Stimulated activated effector memory CD8-positive, alpha-beta T cell treated with anti-CD3 and anti-CD28 coated beads, Interleukin-12 subunit alpha, Interleukin-12 subunit beta, amount 100 ng/mL, for 72 hours (primary cell): ENCODE measurements at regions not wholly inside any gene's neighbourhood (a gene's known extent, or its start where the extent isn't known, plus 50 kb on each side); places are given as distances from the start of the nearest gene placed in this dataset.
A peak's percentile ranks its signal among the peaks of the same experiment; 100 is the strongest.

ENCODE experiments used
- ATAC-seq: fragments of 150-1000 bp; cut with Tn5 transposase; 2 replicates; pipeline ENCODE4 v1.10.0; 2021
- DNase-seq, 2 donors: peaks; one replicate each; pipeline ENCODE4 v3.0.0; 2021 to 2022; ENCODE audit warnings: low spot score in 2 of 2
- H3K27ac Mint-ChIP-seq: one replicate; pipeline ENCODE4 v1.8.0; 2022; ENCODE audit warnings: mild to moderate bottlenecking, mixed read lengths
- H3K36me3 Mint-ChIP-seq: one replicate; pipeline ENCODE4 v1.8.0; 2022; ENCODE audit warnings: mild to moderate bottlenecking, mixed read lengths
- H3K4me1 Mint-ChIP-seq: one replicate; pipeline ENCODE4 v1.8.0; 2022; ENCODE audit warnings: mixed read lengths
- H3K4me3 Mint-ChIP-seq: one replicate; pipeline ENCODE4 v1.8.0; 2022; ENCODE audit warnings: mild to moderate bottlenecking, mixed read lengths
- H3K9me3 Mint-ChIP-seq: one replicate; pipeline ENCODE4 v1.8.0; 2022; ENCODE audit warnings: mixed read lengths

DNA sequence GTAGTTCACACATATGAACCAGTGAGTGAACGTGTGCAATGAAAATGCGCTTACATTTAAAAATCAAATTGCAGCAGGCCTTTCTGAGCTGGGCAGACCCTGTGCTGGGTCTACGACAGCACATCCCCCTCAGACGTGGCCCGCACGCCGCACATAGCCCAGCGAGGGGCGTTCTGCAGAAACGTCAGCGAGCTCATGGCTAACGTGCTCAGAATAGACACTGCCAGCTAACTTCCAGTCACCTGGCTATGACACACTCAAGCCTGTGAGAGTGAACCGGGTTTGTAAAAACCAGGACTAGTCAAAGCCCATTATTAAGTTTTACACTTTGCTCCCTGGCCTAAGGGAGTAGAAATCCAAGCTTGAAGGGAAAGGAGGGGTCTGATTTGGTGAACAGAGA lies 108.1 kb upstream of the INSIG1 start:
- peaks cover 10% of the 10 kb centered on the region for H3K36me3 Mint-ChIP-seq
- H3K4me3 Mint-ChIP-seq = no peak overlapping the region
- peaks cover 12% of the 10 kb centered on the region for H3K9me3 Mint-ChIP-seq

DNA sequence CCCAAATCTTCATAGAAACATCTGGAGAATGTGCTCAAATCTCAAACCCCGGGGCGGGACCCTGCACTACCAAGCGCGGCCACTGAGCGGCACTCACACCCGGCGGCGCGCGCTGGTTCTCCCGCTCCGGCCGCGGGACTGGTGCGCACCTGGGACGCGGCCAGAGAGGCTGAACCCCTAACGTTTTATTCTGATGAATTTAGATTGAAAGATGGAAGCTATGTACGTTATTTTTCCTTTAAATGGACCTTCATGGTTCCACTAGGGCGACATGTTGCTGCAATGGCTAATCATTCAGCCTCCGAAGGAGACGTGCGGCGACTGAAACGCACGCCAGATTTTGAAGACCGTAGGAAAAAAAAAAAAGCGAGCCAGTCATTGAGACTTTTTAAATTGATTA lies 107.0 kb upstream of the INSIG1 start:
- H3K36me3 Mint-ChIP-seq = peaks cover 5% of the 10 kb centered on the region
- peak overlapping the region; percentile 35 for H3K4me3 Mint-ChIP-seq
- peaks cover 49% of the 10 kb centered on the region for H3K4me1 Mint-ChIP-seq
- DNase-seq (peak; percentile 77 to 86), ATAC-seq (peak; percentile 61)
- H3K27ac Mint-ChIP-seq = no peak overlapping the region
- peaks cover 3% of the 10 kb centered on the region for H3K9me3 Mint-ChIP-seq

More for the DNA sequence above, 108.1 kb upstream of the INSIG1 start:
- Mint-ChIP-seq H3K27ac (no peak overlapping the region), H3K4me1 (peaks cover 47% of the 10 kb centered on the region)
- DNase-seq (peak in 1 of 2 donors; percentile 42), ATAC-seq (no peak)

DNA sequence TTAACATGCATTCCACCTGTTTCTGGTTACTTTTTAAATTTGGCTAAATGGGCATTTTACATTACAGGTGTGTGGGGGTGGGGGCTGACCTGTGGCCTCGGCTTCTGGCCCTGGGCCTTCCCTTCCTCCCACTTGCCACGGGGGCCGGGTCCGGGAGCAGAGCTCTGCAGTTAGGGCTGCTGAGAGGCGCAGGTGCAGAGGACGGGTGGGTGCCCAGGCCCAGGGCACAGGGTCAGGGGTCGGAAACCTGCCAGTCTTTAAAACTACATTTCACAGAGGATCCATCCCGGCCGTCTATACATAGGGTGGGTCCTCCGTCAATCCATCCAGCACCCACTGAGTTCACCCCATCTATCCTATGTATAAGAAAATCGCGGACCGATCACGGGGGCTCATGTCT lies 106.5 kb upstream of the INSIG1 start:
- H3K36me3 Mint-ChIP-seq = peaks cover 5% of the 10 kb centered on the region
- ATAC-seq (no peak), DNase-seq (peak in 1 of 2 donors; percentile 41)
- peak overlapping the region; percentile 35 for H3K4me3 Mint-ChIP-seq
- no peak overlapping the region for H3K27ac Mint-ChIP-seq
- peaks cover 4% of the 10 kb centered on the region for H3K9me3 Mint-ChIP-seq
- H3K4me1 Mint-ChIP-seq = peaks cover 49% of the 10 kb centered on the region

DNA sequence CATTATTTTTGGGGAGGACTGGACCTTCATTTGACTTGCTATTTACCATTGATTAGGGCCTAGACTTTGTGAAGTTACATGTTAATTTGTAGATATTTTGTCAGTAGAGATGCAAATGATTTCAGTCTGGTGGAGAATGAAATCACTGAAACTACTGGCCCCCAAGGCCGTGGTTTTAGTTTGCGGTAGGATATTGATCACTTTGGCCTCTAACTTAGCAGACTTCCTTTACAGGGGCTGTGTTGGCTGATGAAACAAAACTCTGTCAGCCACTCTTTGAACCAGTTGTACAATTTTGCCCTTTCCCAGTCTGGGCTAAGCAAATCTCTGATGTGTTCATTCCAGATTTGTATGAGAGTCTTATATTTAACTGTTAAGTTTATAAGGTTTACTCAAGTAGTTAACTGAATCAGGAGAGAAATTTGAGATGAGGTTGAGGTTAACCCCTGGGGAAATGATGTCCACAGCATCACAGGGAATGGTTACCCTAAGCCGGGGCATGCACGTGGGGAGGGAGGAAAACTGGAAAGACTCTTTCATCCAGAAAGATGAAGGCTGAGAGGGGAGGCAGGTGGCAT lies 105.7 kb upstream of the INSIG1 start:
- peak in 1 of 2 donors; percentile 50 for DNase-seq
- ATAC-seq = peak; percentile 63
- Mint-ChIP-seq H3K4me1 (peaks cover 49% of the 10 kb centered on the region), H3K36me3 (peaks cover 5% of the 10 kb centered on the region), H3K27ac (peak overlapping the region; percentile 84), H3K9me3 (peaks cover 8% of the 10 kb centered on the region), H3K4me3 (peak overlapping the region; percentile 14)

DNA sequence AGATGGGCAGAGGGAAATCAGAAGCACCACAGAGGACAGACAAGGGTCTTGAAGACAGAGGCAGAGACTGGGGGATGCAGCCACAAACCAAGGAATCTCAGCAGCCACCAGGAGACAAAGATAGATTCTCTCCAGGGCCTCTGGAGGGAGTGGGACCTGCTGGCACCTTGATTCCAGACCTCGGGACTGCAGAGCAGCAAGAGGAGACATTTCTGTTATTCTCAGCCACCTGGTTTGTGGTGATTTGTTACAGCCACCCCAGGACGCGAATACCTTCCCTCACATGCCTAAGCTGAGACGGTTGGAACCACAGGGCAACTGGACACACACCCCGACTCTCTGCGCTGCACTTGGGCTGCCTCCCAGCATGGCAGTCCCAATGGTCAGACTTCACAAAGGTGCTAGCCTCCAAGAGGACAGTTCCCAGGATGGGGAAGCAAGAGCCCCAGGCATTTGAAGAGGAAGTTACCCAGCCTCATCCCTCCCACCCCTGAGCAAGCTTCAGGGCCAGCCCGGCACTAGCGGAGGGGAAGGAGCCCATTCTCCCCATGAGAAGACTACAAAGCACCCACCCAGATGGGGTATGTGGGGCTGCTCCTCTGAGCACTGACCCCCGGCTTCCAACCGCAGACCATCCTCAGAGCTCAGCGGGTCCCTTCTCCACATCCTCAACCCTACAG lies 104.6 kb upstream of the INSIG1 start:
- Mint-ChIP-seq H3K36me3 (peaks cover 5% of the 10 kb centered on the region), H3K9me3 (peaks cover 12% of the 10 kb centered on the region), H3K4me3 (no peak overlapping the region), H3K4me1 (peaks cover 50% of the 10 kb centered on the region), H3K27ac (peak overlapping the region; percentile 84)
- DNase-seq = peak in 1 of 2 donors; percentile 46
- ATAC-seq = no peak

DNA sequence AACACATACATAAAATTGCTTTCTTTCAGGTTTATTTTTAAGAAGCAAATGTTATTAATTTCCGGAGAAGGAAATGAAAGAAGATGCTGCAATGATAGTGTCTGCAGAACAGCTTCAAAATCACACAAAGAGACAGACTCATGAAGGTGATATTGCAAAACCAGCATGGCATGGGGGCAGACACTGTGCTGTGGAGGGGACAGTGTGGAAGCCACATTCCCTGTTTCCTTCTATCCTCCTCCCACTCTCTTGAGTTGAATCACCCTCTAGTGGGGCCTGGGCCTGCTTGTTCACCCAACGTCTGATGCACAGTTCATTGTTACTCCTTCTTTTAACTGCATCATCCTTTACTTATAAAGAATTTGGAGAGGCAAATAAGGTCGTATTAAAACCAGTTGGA lies 104.0 kb upstream of the INSIG1 start:
- Mint-ChIP-seq H3K9me3 (peaks cover 12% of the 10 kb centered on the region), H3K27ac (no peak overlapping the region)

DNA sequence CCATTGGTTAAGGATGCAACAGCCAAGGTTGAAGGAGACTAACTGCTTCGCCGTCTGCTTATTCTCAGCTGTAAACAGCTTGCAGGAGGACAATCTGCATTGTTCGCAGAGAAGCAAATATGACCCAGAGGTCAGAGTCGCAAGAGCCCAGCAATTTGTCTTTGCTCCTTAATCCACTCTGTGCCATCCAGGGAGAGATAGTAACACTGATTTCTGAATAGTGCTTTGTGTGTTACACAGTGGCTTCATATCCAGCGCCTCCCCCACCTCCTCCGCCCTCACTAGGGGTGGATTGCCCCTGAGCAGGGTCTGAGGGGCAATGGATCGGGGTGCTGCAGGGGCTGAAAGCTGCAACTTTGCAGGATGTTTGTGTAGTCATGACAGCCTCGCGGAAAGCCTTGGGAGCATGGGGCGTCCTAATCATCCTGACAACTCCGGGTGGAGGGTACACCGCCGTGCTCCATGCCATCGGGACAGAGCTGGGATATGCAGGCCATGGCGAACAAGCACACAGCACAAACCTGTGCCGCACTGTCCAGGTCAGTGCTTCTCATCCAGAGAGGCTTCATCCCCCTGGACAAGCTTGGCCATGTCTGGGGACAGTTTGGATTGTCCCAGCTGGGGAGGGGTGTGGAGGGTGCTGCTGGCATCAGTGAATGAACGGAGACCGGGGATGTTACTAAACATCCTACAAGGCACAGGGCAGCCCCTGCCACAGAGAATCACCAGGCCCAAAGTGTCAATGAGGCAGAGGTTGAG lies 103.1 kb upstream of the INSIG1 start:
- Mint-ChIP-seq H3K4me1 (peaks cover 57% of the 10 kb centered on the region), H3K36me3 (peaks cover 5% of the 10 kb centered on the region), H3K9me3 (peaks cover 12% of the 10 kb centered on the region), H3K4me3 (no peak overlapping the region), H3K27ac (no peak overlapping the region)
- ATAC-seq (no peak), DNase-seq (peak in 1 of 2 donors; percentile 42)

More for the DNA sequence above, 104.0 kb upstream of the INSIG1 start:
- Mint-ChIP-seq H3K36me3 (peaks cover 3% of the 10 kb centered on the region), H3K4me3 (no peak overlapping the region), H3K4me1 (peaks cover 50% of the 10 kb centered on the region)
- DNase-seq (peak in 1 of 2 donors; percentile 45), ATAC-seq (peak; percentile 42)

DNA sequence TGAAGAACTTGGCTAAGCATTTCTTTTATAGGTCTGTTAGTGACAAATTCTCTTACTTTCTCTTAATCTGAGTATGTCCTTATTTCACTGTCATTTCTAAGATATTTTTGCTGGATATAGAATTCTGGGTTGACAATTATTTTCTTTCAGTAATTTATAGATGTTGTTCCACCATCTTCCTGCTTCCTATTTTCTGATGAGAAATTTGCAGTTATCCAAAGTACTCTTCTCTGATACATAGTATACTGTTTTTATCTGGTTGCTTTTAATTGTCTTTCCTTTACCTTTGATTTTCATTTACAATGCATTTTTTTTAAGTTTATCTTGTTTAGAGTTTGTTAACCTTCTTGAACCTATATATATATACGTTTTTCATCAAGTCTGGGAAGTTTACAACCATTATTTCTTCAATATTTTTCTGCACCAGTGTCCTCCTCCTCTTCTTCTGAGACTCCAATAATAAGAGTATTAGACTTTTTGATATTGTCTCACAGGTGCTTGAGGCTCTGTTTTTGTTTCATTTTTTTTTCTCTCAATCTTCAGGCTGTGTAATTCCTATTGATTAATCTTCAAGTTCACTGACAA lies 101.6 kb upstream of the INSIG1 start:
- no peak for DNase-seq
- H3K4me1 Mint-ChIP-seq = peaks cover 57% of the 10 kb centered on the region
- H3K36me3 Mint-ChIP-seq = peaks cover 5% of the 10 kb centered on the region
- peaks cover 12% of the 10 kb centered on the region for H3K9me3 Mint-ChIP-seq
- no peak overlapping the region for H3K27ac Mint-ChIP-seq
- no peak overlapping the region for H3K4me3 Mint-ChIP-seq
- ATAC-seq = no peak

DNA sequence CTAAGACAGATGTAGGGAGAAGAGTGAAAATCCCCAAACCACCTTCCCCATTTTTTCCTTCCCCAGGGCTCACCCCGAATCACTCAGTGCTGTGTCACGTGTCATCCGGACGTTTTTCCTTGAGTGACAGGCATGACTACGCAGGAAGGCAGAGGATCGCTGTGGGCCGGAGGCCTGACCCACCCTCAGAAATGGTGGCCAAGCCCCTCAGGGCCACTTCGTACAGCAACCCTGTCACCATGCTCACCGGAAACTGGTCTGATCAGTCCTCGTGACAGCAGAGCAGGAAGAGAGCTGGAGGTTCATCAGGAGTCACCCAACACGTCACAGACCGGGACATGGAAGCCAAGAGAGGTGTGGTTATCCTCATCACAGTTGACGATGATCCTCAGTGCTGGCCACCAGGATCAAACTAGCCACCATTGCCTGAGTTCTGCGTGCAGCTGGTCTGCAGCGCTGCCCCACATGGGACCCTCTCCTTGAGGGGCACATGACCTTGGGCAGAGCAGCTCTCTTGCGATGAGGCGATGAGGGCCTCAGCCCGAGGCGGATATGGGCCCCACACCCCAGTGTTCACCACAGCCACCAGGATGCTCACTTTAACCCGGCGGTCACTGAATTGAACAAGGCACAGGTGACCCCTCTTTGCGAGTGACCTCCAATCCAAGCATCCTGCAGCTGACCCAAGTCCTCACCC lies 99.3 kb upstream of the INSIG1 start:
- H3K9me3 Mint-ChIP-seq = peaks cover 12% of the 10 kb centered on the region
- ATAC-seq (peak; percentile 34), DNase-seq (peak in 1 of 2 donors; percentile 66)
- peaks cover 5% of the 10 kb centered on the region for H3K36me3 Mint-ChIP-seq
- peak overlapping the region; percentile 47 for H3K4me3 Mint-ChIP-seq
- peak overlapping the region; percentile 99 for H3K27ac Mint-ChIP-seq
- H3K4me1 Mint-ChIP-seq = peaks cover 37% of the 10 kb centered on the region

DNA sequence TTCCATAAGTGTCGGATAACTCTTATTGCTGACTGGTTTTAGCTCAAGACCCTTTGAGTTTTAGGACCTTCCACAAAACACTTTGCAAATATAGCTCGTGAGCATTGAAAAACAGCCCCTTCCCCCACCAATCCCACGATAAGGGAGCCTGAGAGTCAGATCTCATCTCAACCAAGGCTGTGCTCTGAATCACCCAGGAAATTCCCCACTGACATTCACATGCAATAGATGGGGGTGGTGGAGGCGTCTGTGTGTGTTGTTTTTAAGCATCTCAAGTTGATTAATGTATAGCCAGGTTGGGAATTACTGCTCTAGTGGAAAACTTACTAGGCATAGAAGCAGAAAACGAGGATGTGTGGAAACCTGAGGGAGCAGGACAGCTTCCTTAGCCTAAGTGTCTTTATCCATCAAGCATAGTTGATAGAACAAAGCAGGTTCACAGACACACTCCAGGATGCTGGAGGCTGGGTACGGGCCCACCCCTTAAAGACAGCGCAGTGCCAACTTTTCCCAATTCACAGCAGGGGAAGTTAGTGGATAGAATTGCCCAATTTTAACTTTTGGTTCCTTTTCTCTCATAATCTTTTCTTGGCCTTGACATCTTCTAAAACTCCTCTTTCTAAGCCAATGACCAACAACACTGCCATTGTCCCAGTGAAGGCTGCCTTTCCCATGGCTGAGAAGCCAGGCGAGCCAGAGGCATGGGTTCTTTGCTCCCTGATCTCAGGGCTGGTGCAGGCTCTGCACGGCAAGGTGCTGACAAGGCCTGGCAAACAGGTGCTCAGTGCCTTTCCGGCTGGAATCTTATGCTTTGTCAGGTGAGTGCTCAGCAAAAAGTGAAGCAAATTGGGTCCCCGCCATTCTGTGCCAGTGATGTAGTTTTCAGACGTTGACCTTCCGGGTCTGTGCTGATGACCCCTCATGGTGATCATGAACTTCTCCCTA lies 98.5 kb upstream of the INSIG1 start:
- Mint-ChIP-seq H3K4me1 (peaks cover 29% of the 10 kb centered on the region), H3K27ac (peak overlapping the region; percentile 99), H3K9me3 (peaks cover 12% of the 10 kb centered on the region), H3K36me3 (peaks cover 5% of the 10 kb centered on the region), H3K4me3 (peak overlapping the region; percentile 47)
- ATAC-seq (peak; percentile 96), DNase-seq (peak in 1 of 2 donors; percentile 70)

DNA sequence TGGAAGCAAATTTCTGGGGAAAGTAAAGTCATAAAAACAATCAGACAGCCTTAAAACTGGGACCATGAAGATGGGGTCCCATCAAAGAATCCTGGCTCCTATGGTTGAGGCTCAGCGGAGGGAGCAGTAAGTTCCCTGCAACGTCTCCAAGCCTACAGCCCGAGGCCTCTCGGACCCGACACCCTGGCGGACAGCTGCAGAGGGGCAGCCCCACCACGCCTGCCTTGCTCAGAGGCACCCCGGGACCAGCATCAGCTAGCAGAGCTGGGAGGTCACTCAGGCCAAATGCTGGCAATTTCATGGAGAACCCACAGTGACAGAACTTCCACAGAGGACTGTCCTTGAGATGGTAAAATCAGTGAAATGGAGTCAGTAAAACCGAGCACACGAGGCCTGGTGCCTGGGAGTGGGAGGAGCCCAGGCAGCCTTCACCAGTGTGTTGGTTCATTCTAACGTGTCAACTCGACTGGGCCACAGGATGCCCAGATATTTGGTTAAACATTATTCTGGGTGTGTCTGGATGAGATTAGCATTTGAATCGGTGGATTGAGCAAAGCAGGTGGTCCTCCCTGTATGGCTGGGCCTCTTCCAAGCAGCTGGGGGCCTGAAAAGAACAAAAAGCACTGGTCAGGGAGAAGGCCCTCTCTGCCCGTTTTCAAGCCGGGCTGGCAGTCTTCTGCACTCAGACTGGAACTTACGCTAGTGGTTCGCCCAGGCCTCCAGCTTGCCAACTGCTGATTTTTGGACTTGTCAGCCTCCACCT lies 96.2 kb upstream of the INSIG1 start:
- Mint-ChIP-seq H3K27ac (peak overlapping the region; percentile 99), H3K9me3 (peaks cover 8% of the 10 kb centered on the region), H3K4me3 (no peak overlapping the region), H3K4me1 (peaks cover 44% of the 10 kb centered on the region), H3K36me3 (peaks cover 22% of the 10 kb centered on the region)
- ATAC-seq (no peak), DNase-seq (no peak)

DNA sequence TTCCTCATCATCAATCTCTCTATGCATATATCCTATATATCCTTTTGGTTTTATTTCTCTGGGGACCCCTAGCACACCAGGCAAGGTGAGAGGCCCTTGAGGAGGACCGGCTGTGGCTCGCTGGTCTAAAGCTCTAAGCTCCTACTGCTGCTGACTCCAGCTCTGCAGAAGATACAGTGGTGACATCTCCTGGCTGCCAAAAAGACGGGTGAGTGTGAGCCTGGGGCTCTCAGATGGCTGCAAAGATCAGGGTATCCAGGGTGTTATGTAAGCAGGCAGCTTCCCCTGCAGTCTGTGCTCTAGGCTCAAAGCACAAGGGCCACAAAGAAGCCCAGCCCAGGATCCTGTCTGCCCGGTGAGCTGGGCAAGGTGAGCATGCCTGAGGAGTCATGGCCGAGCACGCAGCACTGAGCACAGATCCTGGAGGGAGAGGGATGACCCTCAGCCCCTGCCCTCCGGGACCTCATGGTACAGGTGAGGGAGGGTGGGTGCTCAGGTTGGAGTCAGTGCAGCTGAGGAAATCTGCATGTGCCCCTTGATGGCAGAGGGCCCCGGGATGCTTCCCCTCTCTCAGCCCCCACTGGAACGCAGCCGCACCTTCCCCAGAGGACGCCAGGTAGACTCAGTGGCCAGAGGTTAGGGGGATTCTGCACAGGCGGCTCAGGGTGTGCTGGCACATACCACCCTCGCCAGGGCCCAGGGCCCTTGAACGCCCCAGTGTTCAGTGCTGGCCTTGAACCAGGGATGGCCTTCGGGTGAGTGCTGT lies 95.4 kb upstream of the INSIG1 start:
- Mint-ChIP-seq H3K36me3 (peaks cover 26% of the 10 kb centered on the region), H3K4me1 (peaks cover 51% of the 10 kb centered on the region), H3K27ac (peak overlapping the region; percentile 99), H3K4me3 (no peak overlapping the region), H3K9me3 (peaks cover 5% of the 10 kb centered on the region)
- ATAC-seq = no peak
- no peak for DNase-seq
